VCaP (cell line): ENCODE measurements at regions not wholly inside any gene's neighbourhood (a gene's known extent, or its start where the extent isn't known, plus 50 kb on each side); places are given as distances from the start of the nearest gene placed in this dataset.

ENCODE experiments used
- H3K27ac ChIP-seq: fragments of 450-650 bp; 2 replicates; pipeline ENCODE4 v1.5.1; 2017
- CTCF ChIP-seq: fragments of 450-650 bp; conservative IDR thresholded peaks from 2 replicates; pipeline ENCODE4 v1.5.1; 2017; ENCODE audit warnings: mild to moderate bottlenecking, moderate library complexity

- TF ChIP-seq CTCF, result no peak
Observed at GRCh38 chr11:112310848-112311247, 50.2 kb upstream of the PLET1 start.

GRCh38 chr11:112315057-112315720, 54.5 kb upstream of the PLET1 start:
- no peak overlapping the region; the same call in 1 of the 2 replicates for H3K27ac ChIP-seq
- no peak for TF ChIP-seq CTCF

More at GRCh38 chr11:112310848-112311247, 50.2 kb upstream of the PLET1 start:
- H3K27ac ChIP-seq, result no peak overlapping the region

GRCh38 chr11:112315861-112316739, 55.4 kb upstream of the PLET1 start:
- TF ChIP-seq CTCF, result no peak
- H3K27ac ChIP-seq, result peak overlapping the region; percentile 49

- TF ChIP-seq CTCF, result no peak
- peak overlapping the region; percentile 49 for H3K27ac ChIP-seq
Observed at GRCh38 chr11:112316971-112317370, 56.3 kb upstream of the PLET1 start.

GRCh38 chr11:112318184-112318591, 57.5 kb upstream of the PLET1 start:
- TF ChIP-seq CTCF, result no peak
- peak overlapping the region; percentile 49 for H3K27ac ChIP-seq

- no peak for TF ChIP-seq CTCF
- peak overlapping the region; percentile 49 for H3K27ac ChIP-seq
Observed at GRCh38 chr11:112318661-112319060, 58.0 kb upstream of the PLET1 start.

GRCh38 chr11:112320668-112321067, 60.0 kb upstream of the PLET1 start:
- H3K27ac ChIP-seq, result no peak overlapping the region
- TF ChIP-seq CTCF, result no peak
